ENCODE measurements at regions not wholly inside any gene's neighbourhood (a gene's known extent, or its start where the extent isn't known, plus 50 kb on each side); places are given as distances from the start of the nearest gene placed in this dataset.
"Not testable (repeated sequence)": the region's sequence is repeated elsewhere in the genome, so short reads cannot be mapped to it uniquely, and the experiment has no call there.

DNA sequence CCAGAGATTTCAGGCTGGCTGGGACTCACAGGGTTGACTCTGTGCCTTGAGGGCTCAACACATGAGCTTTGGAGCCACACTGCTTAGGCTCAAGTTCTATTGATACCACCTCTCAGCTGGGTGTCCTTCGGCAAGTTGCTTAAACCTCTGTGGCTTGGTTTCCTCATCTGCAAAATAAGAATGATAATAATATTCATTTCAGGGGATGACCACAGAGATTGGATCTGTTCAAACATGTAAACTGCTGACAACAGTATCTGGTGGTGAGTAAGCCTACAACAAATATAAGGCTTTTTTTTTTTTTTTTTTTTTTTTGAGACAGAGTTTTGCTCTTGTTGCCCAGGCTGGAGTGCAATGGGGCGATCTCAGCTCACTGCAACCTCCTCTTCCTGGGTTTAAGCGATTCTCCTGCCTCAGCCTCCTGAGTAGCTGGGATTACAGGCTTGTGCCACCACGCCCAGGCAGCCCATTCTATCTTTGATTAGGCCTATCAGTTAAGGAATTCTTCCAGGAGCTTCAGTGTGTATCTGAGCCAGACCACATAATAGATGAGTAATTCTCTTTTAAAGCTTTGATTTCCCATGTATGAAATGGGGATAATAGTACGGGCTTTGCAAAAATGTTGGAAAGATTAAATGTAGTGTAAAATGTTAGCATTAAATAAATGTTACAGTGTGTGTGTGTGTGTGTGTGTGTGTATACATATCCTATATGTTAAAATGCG is 437.6 kb downstream of the PRDM2 start:
- DNase-seq (ENCODE audit: low spot score): no peak

DNA sequence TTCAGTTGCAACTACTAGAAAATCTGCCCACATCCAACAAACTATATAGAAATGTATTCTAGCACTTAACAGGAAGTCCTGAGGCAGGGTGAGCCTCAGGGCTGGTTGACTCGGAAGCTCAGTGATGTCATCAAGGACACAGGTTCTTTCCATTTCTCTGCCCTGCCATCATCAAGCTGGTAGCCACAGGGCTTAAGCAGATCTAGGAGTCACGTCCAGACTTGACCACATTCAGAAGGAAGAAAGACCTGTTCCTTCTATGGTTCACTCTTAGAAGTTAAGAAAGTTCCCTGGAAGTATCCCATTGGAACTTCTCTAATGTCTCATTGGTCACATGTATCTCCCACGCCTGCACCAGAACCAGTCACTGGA is 438.1 kb downstream of the PRDM2 start:
- no peak for DNase-seq (ENCODE audit: low spot score)

DNA sequence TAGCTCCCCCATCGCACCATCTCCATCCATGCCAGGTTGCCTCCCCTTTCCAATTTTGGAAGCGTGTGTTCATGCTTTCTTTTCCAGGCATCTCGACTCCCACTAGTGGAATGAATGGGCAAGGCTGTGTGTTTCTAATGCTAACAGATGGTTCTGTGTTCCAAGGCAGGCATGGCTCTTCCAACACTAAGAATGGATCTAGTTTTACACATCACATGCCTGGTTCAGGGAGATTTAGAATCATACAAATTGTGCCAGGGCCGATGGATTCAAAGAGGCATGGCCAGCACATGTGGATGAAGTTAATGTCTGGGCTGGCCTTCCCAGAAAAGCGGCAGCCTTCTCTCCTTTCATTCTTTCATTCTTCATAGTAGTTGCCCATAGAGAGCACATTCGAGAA is 438.7 kb downstream of the PRDM2 start:
- DNase-seq (ENCODE audit: low spot score): no peak

DNA sequence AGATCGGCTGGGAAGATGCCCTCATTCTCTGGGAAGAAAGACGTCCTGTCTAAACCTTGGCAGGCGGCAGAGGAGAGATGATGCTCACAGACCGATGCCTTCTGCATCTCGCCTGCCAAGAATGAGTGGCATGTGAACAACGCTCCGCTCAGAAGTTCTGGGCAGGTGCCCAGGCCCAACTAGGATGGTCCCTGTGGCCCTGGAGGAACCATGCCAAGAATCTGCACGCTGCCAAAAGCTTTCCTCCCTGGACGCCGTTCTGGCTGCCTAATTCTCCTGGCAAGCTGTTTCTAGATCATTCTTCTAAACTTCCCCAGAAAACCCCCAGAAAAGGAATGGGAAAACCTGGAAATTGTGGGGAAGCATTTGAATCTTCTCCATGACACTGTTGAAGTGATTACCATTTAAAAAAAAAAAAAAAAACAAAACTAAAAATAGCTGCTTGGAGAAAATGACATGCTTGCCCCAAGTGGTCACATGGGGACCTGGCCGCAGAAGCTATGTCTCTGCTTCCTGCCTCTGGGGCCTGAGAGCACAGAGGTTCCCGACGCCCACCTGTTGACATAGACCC is 440.9 kb downstream of the PRDM2 start:
- no peak for DNase-seq (ENCODE audit: low spot score)

DNA sequence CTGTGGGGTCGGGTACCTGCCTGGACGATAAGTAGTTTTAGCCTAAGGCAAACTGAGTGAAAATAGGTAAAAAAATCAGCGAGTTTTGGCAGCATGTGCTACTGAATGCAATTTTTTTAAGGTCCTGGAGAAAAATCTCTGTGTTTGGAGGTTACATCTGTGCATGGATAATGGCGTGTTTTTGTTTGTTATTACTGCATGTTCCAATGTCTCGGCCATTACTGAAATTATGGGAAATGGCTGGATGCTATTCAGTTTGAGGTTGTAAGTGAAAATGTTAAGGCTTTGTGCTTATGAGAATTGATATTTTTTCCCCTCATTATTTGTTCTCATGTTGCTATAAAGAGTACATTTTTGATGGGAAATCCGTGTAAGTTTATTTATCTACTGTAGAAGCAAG is 441.7 kb downstream of the PRDM2 start:
- no peak for DNase-seq (ENCODE audit: low spot score)

DNA sequence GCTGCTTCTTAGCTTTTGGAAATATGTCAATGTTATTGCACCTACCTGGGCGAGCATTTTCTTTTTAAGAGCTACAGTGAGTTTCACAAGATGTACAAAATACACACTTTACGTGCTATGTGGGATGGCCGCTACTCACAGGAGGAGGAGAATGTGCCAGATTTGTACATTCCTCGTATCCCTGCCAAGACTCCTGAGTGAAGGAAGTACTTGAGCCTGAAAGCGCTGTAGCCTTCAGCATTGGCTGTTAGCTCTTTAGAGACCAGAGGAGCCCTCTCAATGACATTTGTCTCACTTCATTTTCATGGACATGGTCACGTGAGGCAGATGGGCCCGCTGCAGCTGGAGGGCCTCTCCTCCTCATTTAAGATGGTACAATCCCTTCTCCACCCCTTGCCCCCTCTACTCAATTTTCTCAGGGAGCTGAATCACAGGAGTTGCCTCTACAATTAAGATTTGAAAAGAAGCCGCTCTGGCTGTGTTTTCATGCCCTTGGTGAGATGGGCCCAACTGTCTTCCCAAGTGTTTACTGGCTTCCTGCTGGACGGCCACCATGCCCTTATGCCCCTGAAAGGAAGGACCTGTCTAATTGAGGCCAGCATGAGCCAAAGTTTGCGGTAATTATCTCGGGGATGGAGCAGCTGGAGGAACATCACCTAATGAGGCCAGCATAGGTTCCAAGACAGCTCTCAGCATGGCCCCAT is 442.6 kb downstream of the PRDM2 start:
- no peak for DNase-seq (ENCODE audit: low spot score)

DNA sequence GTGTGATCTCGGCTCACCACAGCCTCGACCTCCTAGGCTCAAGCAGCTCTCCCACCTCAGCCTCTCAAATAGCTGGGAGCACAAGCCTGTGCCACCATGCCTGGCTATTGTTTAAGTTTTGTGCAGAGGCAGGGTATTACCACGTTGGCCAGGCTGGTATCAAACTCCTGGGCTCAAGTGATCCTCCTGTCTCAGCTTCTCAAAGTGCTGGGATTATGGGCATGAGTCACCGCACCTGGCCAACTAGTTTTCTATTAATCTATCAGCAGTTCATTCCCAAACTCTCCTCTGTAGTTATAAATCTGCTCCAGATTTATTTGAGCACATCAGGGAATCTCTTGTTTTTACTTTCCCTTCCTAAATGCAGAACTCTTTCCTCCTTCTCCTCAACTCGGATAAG is 443.8 kb downstream of the PRDM2 start:
- no peak for DNase-seq (ENCODE audit: low spot score)

DNA sequence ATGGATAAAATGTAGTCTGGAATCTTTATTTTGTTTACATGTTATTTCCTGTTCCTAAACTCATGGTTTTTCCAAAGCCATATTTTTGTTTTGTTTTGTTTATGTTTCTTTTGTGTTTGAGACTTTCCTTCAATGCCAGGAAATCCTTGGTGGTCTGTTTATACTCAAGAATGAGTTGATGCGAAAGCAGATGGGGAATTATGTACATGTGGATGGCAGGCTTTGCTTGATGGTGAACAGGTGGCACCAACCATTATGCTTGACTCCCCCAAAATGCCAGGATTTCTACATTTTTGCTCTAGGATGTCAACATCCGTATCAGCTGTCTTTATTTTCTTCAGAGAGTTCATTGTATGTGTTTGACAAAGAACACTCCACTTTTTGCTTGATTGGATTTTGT is 448.5 kb downstream of the PRDM2 start:
- DNase-seq (ENCODE audit: low spot score): no peak

DNA sequence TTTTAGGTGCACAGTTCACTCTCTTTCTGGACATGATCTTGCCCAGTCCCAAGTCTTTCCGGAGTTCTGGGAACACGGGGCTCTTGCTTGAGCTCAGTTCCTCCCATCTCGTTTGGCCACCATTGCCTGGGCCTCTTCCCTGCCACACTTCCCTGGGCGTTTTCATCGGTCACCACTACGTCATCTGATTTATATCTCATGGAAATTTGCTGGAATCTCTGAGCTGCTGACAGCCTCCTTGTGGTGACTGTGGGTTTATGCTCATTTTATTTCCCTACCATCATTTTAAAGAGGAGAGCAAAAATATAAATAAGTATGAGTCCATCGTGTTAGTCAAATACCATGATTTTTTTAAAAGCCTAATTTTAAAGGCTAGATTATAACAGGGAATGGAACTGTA is 449.1 kb upstream of the KAZN start:
- no peak for DNase-seq (ENCODE audit: low spot score)

DNA sequence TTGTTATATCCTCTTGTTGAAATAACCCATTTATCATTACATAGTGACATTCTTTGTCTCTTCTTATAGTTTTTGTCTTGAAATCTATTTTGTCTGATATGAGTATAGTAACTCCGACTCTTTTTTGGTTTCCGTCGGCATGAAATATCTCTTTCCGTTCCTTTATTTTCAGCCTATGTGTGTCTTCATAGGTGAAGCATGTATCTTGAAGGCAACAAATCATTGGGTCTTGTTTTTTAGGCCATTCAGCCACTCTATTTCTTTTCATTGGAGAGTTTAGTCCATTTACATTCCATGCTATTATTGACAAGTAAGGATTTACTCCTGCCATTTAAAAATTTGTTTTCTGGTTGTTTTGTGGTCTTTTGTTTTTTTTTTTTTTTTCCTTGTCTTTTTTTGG is 441.9 kb upstream of the KAZN start:
- DNase-seq (ENCODE audit: low spot score): no peak

DNA sequence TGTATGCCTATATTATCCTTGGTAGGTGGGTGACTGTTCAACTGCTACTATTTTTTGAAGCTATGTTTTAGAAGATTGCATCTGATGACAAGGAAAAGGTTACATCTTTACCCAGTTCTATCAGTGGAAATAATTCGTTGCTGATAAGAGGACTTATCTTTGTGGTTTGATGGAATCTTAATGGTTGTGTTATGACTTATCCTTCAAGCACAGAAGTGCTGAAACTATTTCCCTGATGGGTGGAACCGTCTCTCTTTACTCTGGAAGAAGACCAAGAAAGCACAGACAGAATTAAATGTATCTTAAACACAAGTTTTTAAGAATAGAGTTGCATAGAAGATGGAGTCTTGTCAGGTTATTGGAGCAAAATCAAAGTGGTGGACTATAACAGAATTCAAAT is 437.7 kb upstream of the KAZN start:
- no peak for DNase-seq (ENCODE audit: low spot score)

DNA sequence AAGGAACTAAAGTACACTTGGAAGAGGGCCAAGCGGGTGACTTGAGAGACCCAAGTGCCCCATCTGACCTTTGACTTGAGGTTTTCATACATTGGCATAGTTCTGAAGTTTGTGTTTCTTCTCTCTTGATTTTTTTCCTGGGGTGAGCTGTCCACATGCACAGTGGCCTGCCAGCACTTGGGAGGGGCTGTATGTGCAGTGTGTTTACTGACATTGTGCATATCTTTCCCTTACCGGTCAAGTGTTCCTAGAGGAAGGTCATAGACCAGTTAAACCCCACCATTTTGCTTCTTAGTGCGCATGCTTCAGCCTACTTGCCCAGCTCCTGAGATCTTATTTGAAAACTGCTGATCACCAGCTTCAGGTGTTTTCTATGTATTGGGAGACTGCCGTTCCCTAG is 435.2 kb upstream of the KAZN start:
- no peak for DNase-seq (ENCODE audit: low spot score)

DNA sequence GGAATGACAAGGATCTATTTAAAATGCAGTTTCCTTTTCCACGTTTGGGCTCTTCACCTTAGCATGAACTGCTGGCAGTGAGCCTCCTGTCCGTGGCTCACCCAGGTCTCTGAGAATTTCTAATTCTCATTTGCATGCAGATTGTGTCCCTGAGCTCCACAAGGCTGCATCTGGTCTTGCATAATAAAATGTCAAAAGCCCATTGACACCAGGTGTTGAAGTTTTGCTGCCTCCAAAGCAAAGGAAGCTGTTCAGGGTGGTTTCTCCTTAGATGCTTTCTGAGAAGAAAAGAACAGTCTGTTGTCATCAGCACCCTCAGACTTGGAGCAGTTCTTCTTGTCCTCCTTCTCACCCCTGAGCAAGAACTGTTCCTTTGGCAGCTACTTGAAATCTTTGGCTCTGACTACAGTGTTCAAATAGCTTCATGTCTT is 433.1 kb upstream of the KAZN start:
- no peak for DNase-seq (ENCODE audit: low spot score)

DNA sequence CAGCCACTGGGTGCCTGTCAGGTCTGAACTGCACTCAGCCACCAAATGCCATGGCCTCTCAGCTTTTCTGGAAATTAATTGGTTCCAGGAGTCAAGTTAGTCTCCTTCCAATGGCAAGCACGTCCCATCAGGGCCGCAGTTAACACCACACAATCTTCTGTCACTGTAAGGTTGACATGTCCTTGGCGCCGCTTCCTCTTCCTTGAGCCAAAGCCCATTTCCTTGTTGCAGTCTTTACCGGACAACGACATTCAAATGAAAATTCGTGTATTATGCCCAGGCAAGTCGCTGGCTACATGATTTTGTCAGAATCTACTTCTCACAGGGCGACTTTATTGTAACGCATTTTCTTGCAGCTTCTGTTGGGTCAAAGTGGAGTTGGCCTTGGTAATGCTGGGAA is 430.6 kb upstream of the KAZN start:
- no peak for DNase-seq (ENCODE audit: low spot score)

DNA sequence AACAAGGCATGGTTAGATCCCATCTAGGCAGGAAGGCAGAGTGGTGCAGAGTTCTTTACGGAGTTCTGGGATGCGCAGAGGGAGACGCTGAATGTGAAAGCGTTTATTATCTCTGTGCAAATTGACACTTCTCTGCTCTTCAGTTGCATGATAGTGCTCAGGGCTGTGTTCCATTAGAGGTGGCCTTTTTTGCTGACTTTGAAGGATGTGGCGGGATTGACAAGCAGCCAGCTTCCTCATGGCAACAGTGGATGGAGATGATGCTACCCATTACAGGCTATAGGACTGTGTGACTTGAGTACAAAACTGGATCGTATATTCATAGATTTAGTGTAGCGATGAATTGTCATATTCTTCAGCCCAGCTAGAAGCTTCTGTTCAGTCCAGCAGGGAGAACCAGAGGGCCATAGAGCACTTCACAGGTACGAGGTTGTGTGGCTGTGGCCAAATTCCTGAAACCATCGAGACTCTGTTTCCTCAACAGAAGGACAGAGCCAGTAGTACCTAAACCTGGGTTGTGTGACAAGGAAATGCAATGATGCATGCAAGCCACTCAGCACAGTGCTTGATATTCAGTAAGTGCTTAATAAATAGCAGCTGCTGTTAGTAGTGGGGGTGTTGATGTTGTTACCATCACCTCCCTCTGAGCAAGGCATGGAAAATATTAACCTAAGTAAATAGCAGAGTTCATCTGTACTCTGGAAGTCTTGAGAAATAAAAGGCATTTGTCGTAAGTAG is 430.0 kb upstream of the KAZN start:
- no peak for DNase-seq (ENCODE audit: low spot score)

DNA sequence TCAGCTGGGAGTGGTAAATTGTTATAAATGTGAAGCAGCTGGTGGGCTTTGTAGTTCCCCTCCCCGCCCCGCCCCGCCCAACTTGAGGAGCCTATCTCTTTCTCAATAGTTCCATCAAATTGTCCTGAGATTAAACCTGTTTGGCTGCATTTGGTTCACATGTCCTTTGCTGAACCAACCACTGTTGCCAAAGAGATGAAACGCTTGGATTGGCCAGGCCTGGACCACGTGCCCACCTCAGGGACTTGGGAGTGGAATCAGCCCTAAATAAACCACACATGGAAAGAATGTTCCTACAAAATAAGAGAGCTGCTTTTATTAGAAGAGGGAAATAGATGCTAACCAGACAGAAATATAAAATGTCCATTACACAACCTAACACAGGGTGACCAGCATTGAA is 424.9 kb upstream of the KAZN start:
- no peak for DNase-seq (ENCODE audit: low spot score)

DNA sequence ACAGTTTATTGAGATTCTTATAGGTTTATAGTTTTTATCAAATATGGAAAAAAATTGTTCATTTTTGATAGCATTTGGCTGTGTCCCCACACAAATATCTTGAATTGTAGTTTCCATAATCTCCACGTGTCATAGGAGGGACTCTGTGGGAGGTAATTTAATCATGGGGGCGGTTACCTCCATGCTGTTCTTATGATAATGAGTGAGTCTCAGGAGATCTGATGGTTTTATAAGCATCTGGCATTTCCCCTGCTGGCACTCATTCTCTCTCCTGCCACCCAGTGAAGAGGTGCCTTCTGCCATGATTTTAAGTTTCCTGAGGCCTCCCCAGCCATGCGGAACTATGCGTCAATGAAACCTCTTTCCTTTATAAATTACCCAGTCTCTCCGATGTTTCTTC is 420.6 kb upstream of the KAZN start:
- DNase-seq (ENCODE audit: low spot score): not testable (repeated sequence)

DNA sequence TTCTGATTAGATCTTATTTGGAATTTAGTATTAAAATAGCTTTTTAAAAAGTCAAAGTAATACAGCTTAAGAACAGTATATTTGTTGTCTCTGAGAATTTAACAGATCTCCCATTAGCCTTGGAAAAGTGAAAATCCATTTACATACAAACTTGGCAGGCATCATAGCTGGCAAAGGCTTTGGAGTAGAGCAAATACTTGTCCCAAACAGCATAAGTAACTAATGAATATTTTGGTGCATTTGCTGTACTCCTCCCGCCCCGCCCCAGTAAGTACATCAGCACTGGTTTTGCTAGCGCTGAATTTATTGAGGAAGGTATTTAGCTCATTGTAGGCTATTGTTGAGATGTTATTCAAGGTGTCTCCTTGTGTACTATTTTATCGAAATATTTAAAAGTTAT is 417.7 kb upstream of the KAZN start:
- DNase-seq (ENCODE audit: low spot score): no peak

DNA sequence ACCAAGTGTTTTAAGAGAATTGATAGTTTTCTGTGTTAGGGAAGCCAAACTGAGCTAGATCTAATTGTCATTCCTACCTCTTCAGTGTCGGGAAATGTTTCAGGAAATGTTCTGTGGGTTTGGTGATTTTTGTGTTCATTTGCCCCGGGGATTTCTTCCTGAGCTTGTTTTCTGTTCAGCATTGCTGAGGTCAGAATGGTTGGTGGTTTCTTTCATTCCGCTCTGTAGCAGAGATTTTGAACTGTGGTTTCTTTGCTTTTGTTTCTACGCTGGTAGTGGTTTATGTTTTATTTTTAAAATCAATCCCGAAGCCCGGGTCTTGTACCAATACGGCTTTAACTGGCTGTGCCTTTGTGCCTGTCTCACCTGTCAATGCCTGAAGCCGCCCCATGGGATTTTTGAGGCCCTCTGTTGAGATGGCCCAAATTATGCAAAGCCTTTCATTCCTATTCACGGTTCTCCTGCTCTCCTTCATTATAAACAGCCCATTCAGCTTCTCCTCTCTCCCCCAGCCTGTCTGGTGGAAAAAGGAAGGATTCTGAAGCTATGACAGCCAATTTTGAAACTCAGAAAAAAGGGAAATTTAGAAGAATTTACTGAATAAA is 417.2 kb upstream of the KAZN start:
- DNase-seq (ENCODE audit: low spot score): no peak

DNA sequence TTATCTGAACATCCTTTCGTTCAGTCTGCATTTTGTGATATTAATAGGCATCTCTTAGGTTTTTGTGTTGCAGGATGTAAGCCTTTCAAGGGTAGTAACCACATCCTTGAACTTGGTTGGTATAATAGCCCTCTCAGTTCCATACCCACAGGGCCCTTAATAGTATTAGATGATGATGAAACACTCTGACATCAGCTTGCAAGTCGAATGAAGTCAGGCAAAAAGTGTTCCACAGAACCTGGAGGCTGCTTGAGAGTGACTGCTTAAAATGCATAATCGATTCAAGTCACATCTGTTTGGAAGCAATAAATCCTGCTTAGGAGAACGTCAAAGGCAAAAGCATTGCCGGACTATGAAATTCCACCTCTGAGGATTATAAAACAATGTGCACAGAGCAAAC is 415.6 kb upstream of the KAZN start:
- no peak for DNase-seq (ENCODE audit: low spot score)

DNA sequence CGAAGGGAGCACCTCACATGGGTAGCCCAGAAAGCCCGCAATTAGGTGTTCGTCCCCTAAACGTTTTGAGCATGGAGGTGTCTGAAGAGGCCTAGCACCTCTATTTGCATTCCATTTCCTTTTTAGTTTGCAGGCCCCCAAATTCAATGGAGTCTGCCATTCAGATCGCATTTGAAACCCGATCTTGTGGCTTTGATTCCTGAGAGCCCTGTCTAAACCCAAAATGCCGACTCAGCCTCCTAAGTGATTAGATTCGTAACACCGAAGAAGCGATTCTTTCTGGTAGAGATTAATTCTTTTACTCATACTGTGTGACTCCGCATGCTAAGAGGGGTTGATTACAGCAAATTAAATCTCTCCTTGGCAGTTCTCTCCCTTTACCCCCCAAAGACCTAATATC is 415.2 kb upstream of the KAZN start:
- no peak for DNase-seq (ENCODE audit: low spot score)

DNA sequence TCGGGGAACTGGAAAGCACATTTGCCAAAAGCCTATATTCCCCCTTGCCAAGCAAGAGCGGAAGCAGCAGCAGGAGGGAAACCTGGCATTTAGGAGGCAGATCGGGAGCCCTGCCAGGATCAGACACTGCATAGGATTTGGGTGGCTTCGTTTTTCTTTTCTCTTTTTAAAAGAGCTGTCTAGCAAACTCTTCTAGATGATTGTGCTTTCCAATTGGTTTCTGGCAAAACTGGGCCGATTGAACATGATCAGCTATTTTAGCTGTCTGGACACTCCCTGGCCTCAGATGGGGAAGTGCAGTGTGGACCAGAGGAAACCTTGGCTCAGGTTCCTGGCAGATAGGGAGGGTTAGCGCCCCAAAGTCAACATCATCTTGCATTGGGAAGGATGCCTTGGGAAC is 414.0 kb upstream of the KAZN start:
- no peak for DNase-seq (ENCODE audit: low spot score)

DNA sequence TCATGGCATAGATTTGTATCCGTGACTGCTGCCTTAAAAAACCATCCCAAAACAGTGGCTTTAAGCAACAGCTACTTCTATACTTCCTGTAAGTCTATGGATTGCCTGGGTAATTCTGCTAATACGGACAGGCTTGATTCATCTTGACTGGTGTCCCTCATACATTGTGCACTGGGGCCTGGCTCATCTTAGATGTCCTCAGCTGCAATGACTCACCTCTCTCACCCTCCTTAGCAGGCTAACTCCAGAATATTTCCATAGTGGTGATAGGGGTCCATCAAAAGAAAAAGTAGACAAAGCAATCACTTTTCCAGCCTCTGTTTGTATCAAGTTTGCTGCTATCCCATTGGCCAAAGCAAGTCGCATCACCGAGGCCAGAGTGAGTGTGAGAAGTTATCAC is 409.1 kb upstream of the KAZN start:
- DNase-seq (ENCODE audit: low spot score): no peak
